Fibroblast of villous mesenchyme (primary cell): ENCODE measurements at regions not wholly inside any gene's neighbourhood (a gene's known extent, or its start where the extent isn't known, plus 50 kb on each side); places are given as distances from the start of the nearest gene placed in this dataset.

Experiments
- DNase-seq: peaks from one replicate; pipeline ENCODE4 v3.0.0-alpha.2; 2010; ENCODE audit warnings: low read depth
- H3K4me3 ChIP-seq: 2 replicates; pipeline ENCODE4 v1.5.1; 2011; ENCODE audit warnings: low read depth, mild to moderate bottlenecking, low read length
- TF ChIP-seq, protein P1 (sequence below): IDR thresholded peaks from 2 replicates; pipeline ENCODE4 v1.5.1; 2012; ENCODE audit warnings: low read depth, mild to moderate bottlenecking, low read length; ENCODE audit not compliant: insufficient read depth

DNA sequence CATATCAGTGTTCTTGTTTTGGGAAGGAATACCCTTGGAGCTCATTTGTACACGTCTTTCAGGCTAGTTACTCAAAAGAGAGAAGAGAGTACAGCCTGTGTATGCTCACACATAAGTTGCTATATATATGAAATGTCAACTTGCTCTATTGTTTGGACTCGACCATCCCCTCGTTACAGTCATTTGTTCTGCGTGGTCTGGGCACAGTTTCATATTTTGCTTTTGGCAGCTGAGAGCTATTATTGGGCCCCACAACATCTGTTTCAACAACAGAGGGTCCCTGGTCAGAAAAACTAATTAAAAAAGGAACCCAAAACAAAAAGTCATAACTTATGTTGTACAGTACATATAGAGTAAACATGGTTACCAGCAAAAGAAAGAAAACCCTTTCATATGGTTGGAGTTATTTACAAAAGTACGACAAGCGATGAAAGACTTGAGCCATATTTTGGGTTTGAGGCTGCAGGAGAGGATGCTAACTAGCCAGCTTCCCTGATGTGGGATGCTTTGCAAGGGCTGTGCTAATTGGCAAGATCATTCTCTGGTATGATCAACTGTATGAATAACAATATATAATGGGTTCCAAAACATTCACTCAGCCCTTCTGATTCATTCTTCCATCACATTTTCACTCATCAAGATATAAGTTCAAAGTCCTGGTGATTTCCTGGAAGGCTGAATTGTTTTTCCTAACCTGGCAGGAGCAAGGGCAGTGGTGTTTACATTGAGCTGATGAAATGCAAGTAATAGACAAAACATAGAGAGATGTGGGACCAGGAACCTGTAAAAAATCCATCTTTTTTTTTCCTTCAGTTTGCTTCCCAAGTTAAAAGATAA, 137.9 kb downstream of the RPS12 start:
- H3K4me3 ChIP-seq: no peak overlapping the region
- DNase-seq: no peak

GRCh38 chr6:132952986-132953385, 138.6 kb downstream of the RPS12 start:
- no peak for DNase-seq
- H3K4me3 ChIP-seq: no peak overlapping the region
- TF ChIP-seq, protein P1, sequence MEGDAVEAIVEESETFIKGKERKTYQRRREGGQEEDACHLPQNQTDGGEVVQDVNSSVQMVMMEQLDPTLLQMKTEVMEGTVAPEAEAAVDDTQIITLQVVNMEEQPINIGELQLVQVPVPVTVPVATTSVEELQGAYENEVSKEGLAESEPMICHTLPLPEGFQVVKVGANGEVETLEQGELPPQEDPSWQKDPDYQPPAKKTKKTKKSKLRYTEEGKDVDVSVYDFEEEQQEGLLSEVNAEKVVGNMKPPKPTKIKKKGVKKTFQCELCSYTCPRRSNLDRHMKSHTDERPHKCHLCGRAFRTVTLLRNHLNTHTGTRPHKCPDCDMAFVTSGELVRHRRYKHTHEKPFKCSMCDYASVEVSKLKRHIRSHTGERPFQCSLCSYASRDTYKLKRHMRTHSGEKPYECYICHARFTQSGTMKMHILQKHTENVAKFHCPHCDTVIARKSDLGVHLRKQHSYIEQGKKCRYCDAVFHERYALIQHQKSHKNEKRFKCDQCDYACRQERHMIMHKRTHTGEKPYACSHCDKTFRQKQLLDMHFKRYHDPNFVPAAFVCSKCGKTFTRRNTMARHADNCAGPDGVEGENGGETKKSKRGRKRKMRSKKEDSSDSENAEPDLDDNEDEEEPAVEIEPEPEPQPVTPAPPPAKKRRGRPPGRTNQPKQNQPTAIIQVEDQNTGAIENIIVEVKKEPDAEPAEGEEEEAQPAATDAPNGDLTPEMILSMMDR: no peak

More for the DNA sequence above, 137.9 kb downstream of the RPS12 start:
- TF ChIP-seq, protein P1: no peak

DNA sequence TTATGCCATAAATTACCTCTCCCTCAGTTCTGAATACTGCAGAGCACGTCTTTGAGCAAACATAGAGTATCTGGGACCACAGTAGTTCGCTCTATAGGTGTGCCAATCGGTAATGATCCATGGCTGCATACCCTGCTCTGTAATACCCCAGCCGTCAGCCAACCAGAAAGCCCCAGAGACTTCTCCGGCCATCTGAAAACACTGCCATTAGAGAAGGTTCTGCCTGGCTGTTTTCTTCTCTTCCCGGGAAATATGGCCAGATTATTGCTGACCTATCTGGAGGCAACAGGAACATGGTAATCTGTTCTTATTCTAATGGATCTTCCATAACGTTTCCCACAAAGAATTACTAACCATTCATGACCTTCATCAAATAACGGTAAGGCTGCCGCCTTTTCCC, 139.9 kb downstream of the RPS12 start:
- no peak overlapping the region for H3K4me3 ChIP-seq
- TF ChIP-seq, protein P1: no peak
- DNase-seq: no peak

- TF ChIP-seq, protein P1: no peak
- H3K4me3 ChIP-seq: no peak overlapping the region
- no peak for DNase-seq
Observed at GRCh38 chr6:132954936-132955335, 140.6 kb downstream of the RPS12 start.

GRCh38 chr6:132959639-132960326, 145.4 kb downstream of the RPS12 start:
- TF ChIP-seq, protein P1: no peak
- no peak for DNase-seq
- no peak overlapping the region for H3K4me3 ChIP-seq

GRCh38 chr6:132960720-132961119, 146.4 kb downstream of the RPS12 start:
- no peak overlapping the region for H3K4me3 ChIP-seq
- no peak for DNase-seq
- TF ChIP-seq, protein P1: no peak

DNA sequence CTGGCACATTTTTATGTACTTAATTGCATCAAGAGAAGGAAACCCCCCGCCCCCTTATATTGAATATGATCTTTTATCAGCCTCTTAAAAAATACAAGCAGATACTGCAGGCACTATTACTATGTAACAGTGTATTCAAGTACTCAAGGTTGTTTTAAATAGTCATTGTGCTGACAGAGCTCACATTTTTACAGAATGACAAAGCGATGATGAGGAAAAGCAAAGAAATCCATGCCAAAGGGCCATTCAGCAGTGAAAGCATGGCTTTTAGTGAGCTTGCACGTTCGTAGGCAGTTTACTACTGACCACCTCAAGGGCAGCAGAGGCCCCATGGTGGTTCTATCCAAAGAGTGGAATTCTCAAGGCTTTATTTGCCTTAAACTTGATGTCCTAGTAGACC, 146.8 kb downstream of the RPS12 start:
- TF ChIP-seq, protein P1: no peak
- DNase-seq: no peak

More for the DNA sequence above, 146.8 kb downstream of the RPS12 start:
- H3K4me3 ChIP-seq: no peak overlapping the region
